ENCODE measurements at regions not wholly inside any gene's neighbourhood (a gene's known extent, or its start where the extent isn't known, plus 50 kb on each side); places are given as distances from the start of the nearest gene placed in this dataset.

GRCh38 chr20:59508729-59509128 is 95.6 kb upstream of the PHACTR3 start:
- Histone ChIP-seq H2BK15ac (ENCODE audit: low read length) (no peak overlapping the region), H3K4me1 (ENCODE audit: control insufficient read depth in 2 of 2, insufficient read depth in 1 of 2, low read depth in 1 of 2, low read length in 2 of 2) (no peaks in the 10 kb centered on the region), H3K36me3 (replicated peaks in 1 of 2; ENCODE audit: control insufficient read depth in 2 of 2, insufficient read depth in 2 of 2, low read length in 2 of 2) (no peaks in the 10 kb centered on the region), H3K27ac (replicated peaks; ENCODE audit: low read length) (no peak overlapping the region), H3K79me1 (ENCODE audit: low read depth, low read length) (peaks cover 2% of the 10 kb centered on the region), H2BK5ac (ENCODE audit: low read length) (no peak overlapping the region), H2BK12ac (ENCODE audit: low read length) (no peak overlapping the region), H3K27me3 (ENCODE audit: control insufficient read depth in 3 of 3, insufficient read depth in 3 of 3, low read depth in 1 of 3, low read length in 3 of 3) (no peaks in the 10 kb centered on the region), H3K14ac (ENCODE audit: low read length) (no peak overlapping the region), H3K9me3 (replicated peaks in 1 of 2; ENCODE audit: control insufficient read depth in 2 of 2, insufficient read depth in 1 of 2, low read depth in 1 of 2, low read length in 2 of 2) (no peaks in the 10 kb centered on the region), H3K23ac (ENCODE audit: low read depth, low read length, poor library complexity) (no peak overlapping the region), H2BK120ac (ENCODE audit: low read depth, low read length) (no peak overlapping the region), H3K4me2 (ENCODE audit: insufficient read depth, low read length, poor library complexity, severe bottlenecking) (no peak overlapping the region), H3K9ac (ENCODE audit: low read depth, low read length, poor library complexity) (no peak overlapping the region), H3K4me3 (ENCODE audit: low read length in 2 of 2) (no peak overlapping the region), H3K18ac (ENCODE audit: low read length) (no peak overlapping the region), H4K91ac (ENCODE audit: low read depth, low read length, poor library complexity) (peak overlapping the region; percentile 64), H3K4ac (ENCODE audit: low read length) (no peak overlapping the region), H4K8ac (ENCODE audit: low read depth, low read length) (no peak overlapping the region), H2AK5ac (ENCODE audit: low read depth, low read length) (no peak overlapping the region), H2AFZ (ENCODE audit: low read length) (no peak overlapping the region)
- no peak for DNase-seq (ENCODE audit: low spot score)
- no CpG with 5 or more reads among the region's 3 CpGs for WGBS, 2 donors (ENCODE audit: extremely low coverage in 2 of 2, insufficient read length in 2 of 2, insufficient replicate concordance in 1 of 2)

- H3K4ac ChIP-seq (ENCODE audit: low read length), result no peak overlapping the region
- no peaks in the 10 kb centered on the region for H3K36me3 ChIP-seq (replicated peaks in 1 of 2; ENCODE audit: control insufficient read depth in 2 of 2, insufficient read depth in 2 of 2, low read length in 2 of 2)
- H3K4me3 ChIP-seq (ENCODE audit: low read length in 2 of 2), result no peak overlapping the region
- H3K27ac ChIP-seq (replicated peaks; ENCODE audit: low read length), result no peak overlapping the region
- peaks cover 0 to 6% (median 0%) of the 10 kb centered on the region in 3 experiments for H3K27me3 ChIP-seq (ENCODE audit: control insufficient read depth in 3 of 3, insufficient read depth in 3 of 3, low read depth in 1 of 3, low read length in 3 of 3)
- H4K91ac ChIP-seq (ENCODE audit: low read depth, low read length, poor library complexity), result no peak overlapping the region
- WGBS, 2 donors (ENCODE audit: extremely low coverage in 2 of 2, insufficient read length in 2 of 2, insufficient replicate concordance in 1 of 2), result no CpG with 5 or more reads among the region's 5 CpGs
- H2AK5ac ChIP-seq (ENCODE audit: low read depth, low read length), result no peak overlapping the region
- H3K23ac ChIP-seq (ENCODE audit: low read depth, low read length, poor library complexity), result no peak overlapping the region
- no peak overlapping the region for H2BK12ac ChIP-seq (ENCODE audit: low read length)
- H3K4me1 ChIP-seq (ENCODE audit: control insufficient read depth in 2 of 2, insufficient read depth in 1 of 2, low read depth in 1 of 2, low read length in 2 of 2), result peaks cover 0 to 5% of the 10 kb centered on the region in 2 donors
- H2BK15ac ChIP-seq (ENCODE audit: low read length), result no peak overlapping the region
- H3K9ac ChIP-seq (ENCODE audit: low read depth, low read length, poor library complexity), result no peak overlapping the region
- H3K79me1 ChIP-seq (ENCODE audit: low read depth, low read length), result peaks cover 2% of the 10 kb centered on the region
- DNase-seq (ENCODE audit: low spot score), result no peak
- H2BK5ac ChIP-seq (ENCODE audit: low read length), result no peak overlapping the region
- H2BK120ac ChIP-seq (ENCODE audit: low read depth, low read length), result no peak overlapping the region
- H3K4me2 ChIP-seq (ENCODE audit: insufficient read depth, low read length, poor library complexity, severe bottlenecking), result no peak overlapping the region
- no peak overlapping the region for H3K18ac ChIP-seq (ENCODE audit: low read length)
- no peak overlapping the region for H4K8ac ChIP-seq (ENCODE audit: low read depth, low read length)
- H3K14ac ChIP-seq (ENCODE audit: low read length), result no peak overlapping the region
- peaks cover 0 to 1% of the 10 kb centered on the region in 2 donors for H3K9me3 ChIP-seq (replicated peaks in 1 of 2; ENCODE audit: control insufficient read depth in 2 of 2, insufficient read depth in 1 of 2, low read depth in 1 of 2, low read length in 2 of 2)
- H2AFZ ChIP-seq (ENCODE audit: low read length), result no peak overlapping the region
These were observed 91.7 kb upstream of the PHACTR3 start for GRCh38 chr20:59512651-59513050.

- H3K23ac ChIP-seq (ENCODE audit: low read depth, low read length, poor library complexity), result peak overlapping the region; percentile 38
- H2AK5ac ChIP-seq (ENCODE audit: low read depth, low read length), result peak overlapping the region; percentile 13
- H3K79me1 ChIP-seq (ENCODE audit: low read depth, low read length), result peaks cover 2% of the 10 kb centered on the region
- H3K36me3 ChIP-seq (replicated peaks in 1 of 2; ENCODE audit: control insufficient read depth in 2 of 2, insufficient read depth in 2 of 2, low read length in 2 of 2), result no peaks in the 10 kb centered on the region
- no peak overlapping the region for H2AFZ ChIP-seq (ENCODE audit: low read length)
- H3K4ac ChIP-seq (ENCODE audit: low read length), result no peak overlapping the region
- H3K27me3 ChIP-seq (ENCODE audit: control insufficient read depth in 3 of 3, insufficient read depth in 3 of 3, low read depth in 1 of 3, low read length in 3 of 3), result peaks cover 0 to 6% (median 0%) of the 10 kb centered on the region in 3 experiments
- WGBS, 2 donors (ENCODE audit: extremely low coverage in 2 of 2, insufficient read length in 2 of 2, insufficient replicate concordance in 1 of 2), result no CpG with 5 or more reads among the region's 5 CpGs
- H3K4me3 ChIP-seq (ENCODE audit: low read length in 2 of 2), result no peak overlapping the region
- no peak overlapping the region for H3K27ac ChIP-seq (replicated peaks; ENCODE audit: low read length)
- H4K91ac ChIP-seq (ENCODE audit: low read depth, low read length, poor library complexity), result no peak overlapping the region
- peak overlapping the region; percentile 22 for H3K9ac ChIP-seq (ENCODE audit: low read depth, low read length, poor library complexity)
- no peak overlapping the region for H2BK15ac ChIP-seq (ENCODE audit: low read length)
- no peak overlapping the region for H2BK12ac ChIP-seq (ENCODE audit: low read length)
- H3K4me2 ChIP-seq (ENCODE audit: insufficient read depth, low read length, poor library complexity, severe bottlenecking), result no peak overlapping the region
- H4K8ac ChIP-seq (ENCODE audit: low read depth, low read length), result no peak overlapping the region
- H3K4me1 ChIP-seq (ENCODE audit: control insufficient read depth in 2 of 2, insufficient read depth in 1 of 2, low read depth in 1 of 2, low read length in 2 of 2), result peaks cover 0 to 5% of the 10 kb centered on the region in 2 donors
- no peak for DNase-seq (ENCODE audit: low spot score)
- H3K14ac ChIP-seq (ENCODE audit: low read length), result no peak overlapping the region
- peaks cover 0 to 1% of the 10 kb centered on the region in 2 donors for H3K9me3 ChIP-seq (replicated peaks in 1 of 2; ENCODE audit: control insufficient read depth in 2 of 2, insufficient read depth in 1 of 2, low read depth in 1 of 2, low read length in 2 of 2)
- H2BK5ac ChIP-seq (ENCODE audit: low read length), result no peak overlapping the region
- H3K18ac ChIP-seq (ENCODE audit: low read length), result no peak overlapping the region
- H2BK120ac ChIP-seq (ENCODE audit: low read depth, low read length), result no peak overlapping the region
These were observed 89.8 kb upstream of the PHACTR3 start for GRCh38 chr20:59514554-59514953.

GRCh38 chr20:59515013-59515905 is 89.1 kb upstream of the PHACTR3 start:
- Histone ChIP-seq H4K91ac (ENCODE audit: low read depth, low read length, poor library complexity) (no peak overlapping the region), H3K9me3 (replicated peaks in 1 of 2; ENCODE audit: control insufficient read depth in 2 of 2, insufficient read depth in 1 of 2, low read depth in 1 of 2, low read length in 2 of 2) (peaks cover 0 to 1% of the 10 kb centered on the region in 2 donors), H2BK12ac (ENCODE audit: low read length) (peak overlapping the region; percentile 73), H3K4ac (ENCODE audit: low read length) (no peak overlapping the region), H2BK15ac (ENCODE audit: low read length) (peak overlapping the region; percentile 77), H3K27me3 (ENCODE audit: control insufficient read depth in 3 of 3, insufficient read depth in 3 of 3, low read depth in 1 of 3, low read length in 3 of 3) (peaks cover 0 to 6% (median 0%) of the 10 kb centered on the region in 3 experiments), H3K18ac (ENCODE audit: low read length) (peak overlapping the region; percentile 72), H2BK120ac (ENCODE audit: low read depth, low read length) (no peak overlapping the region), H3K36me3 (replicated peaks in 1 of 2; ENCODE audit: control insufficient read depth in 2 of 2, insufficient read depth in 2 of 2, low read length in 2 of 2) (no peaks in the 10 kb centered on the region), H3K79me1 (ENCODE audit: low read depth, low read length) (peaks cover 2% of the 10 kb centered on the region), H3K4me2 (ENCODE audit: insufficient read depth, low read length, poor library complexity, severe bottlenecking) (no peak overlapping the region), H3K23ac (ENCODE audit: low read depth, low read length, poor library complexity) (peak overlapping the region; percentile 48), H2AFZ (ENCODE audit: low read length) (no peak overlapping the region), H3K14ac (ENCODE audit: low read length) (no peak overlapping the region), H3K4me3 (ENCODE audit: low read length in 2 of 2) (no peak overlapping the region), H2BK5ac (ENCODE audit: low read length) (peak overlapping the region; percentile 58), H2AK5ac (ENCODE audit: low read depth, low read length) (peak overlapping the region; percentile 27), H3K4me1 (ENCODE audit: control insufficient read depth in 2 of 2, insufficient read depth in 1 of 2, low read depth in 1 of 2, low read length in 2 of 2) (peaks cover 0 to 5% of the 10 kb centered on the region in 2 donors), H4K8ac (ENCODE audit: low read depth, low read length) (no peak overlapping the region), H3K9ac (ENCODE audit: low read depth, low read length, poor library complexity) (no peak overlapping the region), H3K27ac (replicated peaks; ENCODE audit: low read length) (no peak overlapping the region)
- peak; percentile 71 for DNase-seq (ENCODE audit: low spot score)
- WGBS, 2 donors (ENCODE audit: extremely low coverage in 2 of 2, insufficient read length in 2 of 2, insufficient replicate concordance in 1 of 2), result no CpG with 5 or more reads among the region's 32 CpGs

Data from neuronal stem cell (in vitro differentiated cells).